ENCODE measurements at regions not wholly inside any gene's neighbourhood (a gene's known extent, or its start where the extent isn't known, plus 50 kb on each side); places are given as distances from the start of the nearest gene placed in this dataset.

DNA sequence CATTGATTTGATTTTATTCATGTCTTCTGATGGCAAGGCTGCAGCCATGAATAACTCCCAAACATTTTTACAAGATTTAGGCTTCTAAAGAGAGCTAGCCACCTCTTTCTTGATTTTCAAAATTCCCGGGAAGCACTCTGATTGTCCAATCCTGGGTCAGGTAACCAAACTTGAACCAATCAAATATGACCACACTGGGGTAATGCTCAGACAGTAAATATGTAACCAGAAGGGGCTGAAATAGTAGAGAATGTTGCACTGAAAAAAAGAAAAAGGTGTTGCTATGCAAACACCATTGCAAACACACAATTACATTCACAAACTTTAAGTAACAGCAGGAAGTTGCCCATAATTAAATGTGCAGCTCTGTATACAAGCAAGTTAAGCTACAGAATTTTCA lies 112.9 kb upstream of the IQCM start:
- no peak for DNase-seq (ENCODE audit: low read depth)

DNA sequence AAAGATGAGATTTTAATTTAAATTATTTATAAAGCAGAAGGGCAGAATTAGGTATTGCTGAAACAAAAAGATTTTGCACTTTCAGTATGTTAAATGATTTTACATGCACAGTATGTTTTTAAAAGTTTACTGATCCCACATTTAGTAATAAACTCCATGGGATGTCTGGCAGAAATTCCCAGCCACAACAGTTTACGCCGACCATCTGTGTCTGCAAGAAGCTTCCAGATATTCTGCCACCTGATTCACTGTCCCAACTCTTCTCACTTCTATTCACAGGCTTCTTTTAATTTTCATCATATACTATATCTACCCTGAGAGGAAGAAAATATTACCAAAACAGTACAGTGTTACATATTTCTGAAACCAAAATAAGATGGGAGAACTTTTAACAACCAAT lies 115.8 kb upstream of the IQCM start:
- DNase-seq (ENCODE audit: low read depth): no peak

DNA sequence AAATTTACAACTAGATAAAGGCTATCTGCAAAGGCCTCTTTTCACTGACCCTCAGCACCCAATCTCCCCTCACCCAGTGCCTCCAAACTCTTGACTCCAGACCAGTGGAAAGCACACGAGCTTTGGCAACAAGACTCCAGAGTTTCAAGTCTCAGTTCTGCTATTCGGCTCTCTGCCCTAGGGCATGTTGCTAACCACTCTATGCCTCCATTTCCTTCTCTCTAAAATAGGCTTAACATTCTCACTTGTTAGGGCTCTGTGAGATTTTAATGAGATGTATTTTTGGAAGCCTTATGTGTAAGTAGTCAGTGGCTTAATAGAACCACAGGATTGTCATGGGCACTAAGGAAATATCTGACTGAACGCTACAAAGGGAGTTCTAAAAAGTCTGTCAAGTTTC lies 116.5 kb upstream of the IQCM start:
- no peak for DNase-seq (ENCODE audit: low read depth)

DNA sequence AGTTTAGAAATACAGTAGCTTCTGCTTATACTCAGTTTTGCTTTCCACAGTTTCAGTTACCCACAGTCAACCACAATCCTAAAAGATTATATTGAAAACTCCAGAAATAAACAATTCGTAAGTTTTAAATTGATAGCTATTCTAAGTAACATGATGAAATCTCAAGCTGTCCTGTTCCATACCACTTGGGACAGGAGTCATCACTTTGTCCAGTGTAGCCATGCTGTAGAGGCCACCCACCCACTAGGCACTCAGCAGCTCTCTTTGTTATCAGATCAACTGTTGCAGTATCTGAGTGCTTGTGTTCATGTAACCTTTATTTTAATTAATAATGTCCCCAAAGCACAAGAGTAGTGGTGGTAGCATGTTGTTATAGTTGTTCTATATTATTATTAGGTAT lies 117.5 kb upstream of the IQCM start:
- no peak for DNase-seq (ENCODE audit: low read depth)

DNA sequence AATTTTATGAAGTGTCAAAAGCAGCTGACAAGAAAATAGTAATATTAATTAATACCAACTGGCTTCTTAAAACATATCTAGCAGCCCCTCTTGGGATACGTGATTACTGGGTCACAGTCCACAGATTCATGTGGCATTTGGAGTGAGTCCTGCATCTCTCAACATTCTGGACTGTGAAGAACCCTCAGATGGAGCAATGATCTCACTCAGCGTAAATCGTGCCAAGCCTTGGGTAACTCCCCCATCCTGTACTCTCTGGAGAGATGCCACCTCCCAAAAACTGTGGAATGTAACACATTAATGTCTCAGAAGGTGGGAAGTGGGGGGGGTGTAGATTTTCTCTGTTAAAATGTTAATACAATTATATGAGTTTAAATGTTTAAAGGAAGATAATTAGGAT lies 118.2 kb upstream of the IQCM start:
- no peak for DNase-seq (ENCODE audit: low read depth)

DNA sequence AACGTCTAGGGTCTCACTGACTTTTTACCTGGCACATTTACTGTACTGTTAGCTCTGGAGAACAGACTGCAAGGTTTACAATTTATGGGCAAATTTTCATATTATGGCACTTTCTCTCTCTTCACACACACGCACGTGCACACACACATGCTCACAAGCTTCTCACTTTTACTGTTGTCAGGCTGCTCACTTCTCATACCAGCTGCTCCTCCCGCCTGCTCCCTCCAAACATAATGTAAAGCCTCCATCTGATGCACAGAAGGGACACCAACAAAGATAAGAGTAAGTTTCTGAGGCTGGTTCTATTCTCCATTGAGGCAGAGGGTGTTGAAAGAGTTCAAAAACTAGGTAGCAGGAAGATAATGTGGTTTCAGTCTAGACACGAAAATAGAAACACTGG lies 128.9 kb upstream of the DCLK2 start:
- DNase-seq (ENCODE audit: low read depth): no peak

DNA sequence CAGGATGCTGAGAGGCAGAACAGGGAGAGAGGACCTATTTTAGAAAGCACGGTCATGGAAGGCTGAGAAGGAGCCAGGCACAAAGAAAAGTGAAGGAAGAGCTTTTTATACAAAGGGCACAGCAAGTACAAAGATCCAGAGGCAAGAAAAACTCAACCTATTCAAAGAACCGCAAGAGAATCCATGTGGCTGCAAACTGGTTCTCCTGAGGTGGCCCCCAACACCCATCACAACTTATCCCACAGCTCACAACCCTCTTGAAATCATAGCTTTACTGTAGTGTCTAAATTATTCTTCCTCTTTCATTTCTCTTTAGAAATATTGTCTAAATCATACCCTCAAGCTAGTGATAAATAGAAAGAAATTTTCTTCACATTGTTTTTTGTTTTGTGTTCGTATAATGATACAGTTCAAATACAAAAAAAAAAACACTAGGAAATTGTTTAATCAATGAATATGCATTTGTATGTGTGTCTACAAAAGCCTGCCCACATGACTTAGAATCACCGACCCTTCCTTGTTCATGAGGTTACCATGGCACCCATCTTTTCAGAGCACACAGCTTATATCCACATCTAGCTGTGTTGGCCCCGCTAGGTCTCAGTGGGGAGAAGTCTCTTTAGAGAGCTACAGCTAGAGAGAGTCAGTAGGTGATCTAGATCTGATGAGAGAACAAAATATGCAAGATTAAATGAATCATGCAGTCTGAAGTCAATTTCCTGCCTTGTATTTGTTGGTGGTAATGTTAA lies 126.9 kb upstream of the DCLK2 start:
- no peak for DNase-seq (ENCODE audit: low read depth)

DNA sequence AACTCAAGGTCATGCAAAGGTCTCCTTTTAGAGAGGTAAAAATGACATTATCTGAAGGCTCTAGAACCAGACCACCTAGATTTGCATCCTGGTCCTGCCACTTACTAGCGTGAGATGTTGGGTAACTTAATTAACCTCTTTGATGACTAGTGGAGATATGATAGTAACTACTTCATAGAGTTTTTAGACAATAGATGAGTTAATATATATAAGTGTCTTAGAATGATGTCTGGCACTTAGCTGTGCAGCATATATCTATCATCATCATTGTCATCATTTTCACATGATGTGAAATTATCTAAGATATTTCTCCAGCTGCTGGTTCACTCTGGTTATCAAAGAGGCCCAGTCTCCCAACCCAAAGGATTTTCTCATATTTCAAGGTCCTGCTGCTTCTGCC lies 126.1 kb upstream of the DCLK2 start:
- no peak for DNase-seq (ENCODE audit: low read depth)

DNA sequence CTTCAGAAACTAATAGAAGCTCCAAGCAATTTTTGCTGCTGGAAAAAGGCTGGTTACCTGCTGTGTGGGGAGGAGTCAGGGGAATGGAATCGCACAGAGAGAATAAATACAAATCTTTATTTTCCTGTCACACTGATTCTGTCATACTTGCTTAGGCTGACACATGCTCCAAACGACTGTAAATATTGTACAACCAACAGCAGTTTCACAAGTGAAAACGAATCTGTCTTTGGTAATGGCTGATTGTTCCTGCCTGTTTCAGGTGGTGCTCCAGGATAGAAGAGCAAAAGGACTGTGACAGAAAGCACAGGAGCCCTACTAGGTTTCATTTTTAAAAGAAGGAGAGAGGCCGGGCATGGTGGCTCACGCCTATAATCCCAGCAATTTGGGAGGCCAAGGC lies 125.5 kb upstream of the DCLK2 start:
- no peak for DNase-seq (ENCODE audit: low read depth)

DNA sequence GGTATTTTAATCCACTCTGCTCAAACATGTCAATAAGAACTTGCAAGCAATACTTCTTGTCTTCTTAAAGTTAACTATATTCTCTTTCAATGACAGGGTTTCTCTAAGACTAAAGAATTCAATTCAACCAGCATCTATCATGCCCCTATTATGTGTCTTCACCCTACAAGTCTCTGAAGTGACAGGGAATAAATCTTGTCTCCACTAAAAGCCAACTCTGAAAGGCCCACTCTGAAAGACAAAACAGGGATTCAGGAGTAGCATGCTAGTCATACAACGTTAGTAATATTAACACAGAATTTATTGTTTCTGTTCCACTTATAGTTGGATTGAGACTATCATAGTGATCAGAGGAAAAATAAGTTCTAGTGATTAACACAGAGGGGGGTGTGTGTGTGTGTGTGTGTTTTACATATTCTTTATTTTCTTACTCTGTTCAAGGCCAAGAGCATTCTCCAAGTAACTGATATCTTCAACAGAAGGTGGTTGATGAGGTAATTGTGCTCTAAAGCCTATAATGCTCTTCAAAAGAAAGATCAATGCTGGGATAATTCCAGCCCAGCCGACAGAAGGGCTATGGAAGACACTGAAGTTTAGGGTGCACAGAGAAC lies 122.4 kb upstream of the DCLK2 start:
- DNase-seq (ENCODE audit: low read depth): no peak

DNA sequence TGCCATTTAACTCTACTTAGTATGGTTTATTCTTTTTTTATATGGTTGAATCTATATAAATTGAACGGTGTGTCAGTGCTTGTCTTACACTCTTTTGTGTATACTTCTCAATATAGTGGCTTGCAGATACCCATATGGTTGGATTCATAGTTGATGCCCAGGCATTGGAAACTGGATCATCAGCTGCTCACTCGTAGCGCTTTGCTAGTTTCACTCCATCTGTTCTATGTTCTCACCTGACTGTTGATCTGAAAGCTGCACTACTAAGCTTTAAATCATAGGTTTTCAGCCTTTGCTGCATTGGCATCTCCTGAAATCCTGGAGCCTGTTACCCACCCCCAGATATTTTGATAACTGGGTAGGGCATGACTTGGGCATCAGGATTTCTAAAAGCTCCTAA lies 121.6 kb upstream of the DCLK2 start:
- DNase-seq (ENCODE audit: low read depth): no peak

DNA sequence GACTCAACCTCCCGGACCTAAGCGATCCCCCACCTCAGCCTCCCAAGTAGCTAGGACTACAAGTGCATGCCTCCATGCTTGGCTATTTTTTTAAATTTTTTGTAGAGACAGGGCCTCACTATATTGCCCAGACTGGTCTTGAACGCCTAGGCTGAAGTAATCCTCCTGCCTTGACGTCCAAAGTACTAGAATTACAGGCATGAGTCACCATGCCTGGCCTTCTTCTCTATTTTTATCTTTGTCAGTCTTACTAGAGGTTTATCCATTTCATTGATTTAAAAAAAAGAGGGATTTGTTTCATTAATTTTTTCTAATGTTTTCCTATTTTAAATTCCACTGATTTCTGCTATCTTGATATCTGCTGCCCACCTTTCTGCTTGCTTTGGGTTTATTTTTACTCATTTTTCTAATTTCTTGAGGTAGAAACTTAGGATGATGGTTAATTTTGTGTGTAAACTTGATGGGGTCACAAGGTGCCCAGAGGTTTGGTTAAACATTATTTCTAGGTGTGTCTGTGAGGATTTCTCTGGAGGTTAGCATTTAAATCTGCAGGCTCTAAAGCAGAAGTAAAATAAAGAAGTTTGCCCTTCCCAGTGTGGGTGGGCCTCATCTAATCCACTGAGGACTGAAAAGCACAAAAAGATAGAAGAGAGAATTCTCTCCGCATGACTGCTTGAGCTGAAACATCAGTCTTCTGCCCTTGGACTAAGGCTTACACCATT lies 116.2 kb upstream of the DCLK2 start:
- peak; percentile 67 for DNase-seq (ENCODE audit: low read depth)

DNA sequence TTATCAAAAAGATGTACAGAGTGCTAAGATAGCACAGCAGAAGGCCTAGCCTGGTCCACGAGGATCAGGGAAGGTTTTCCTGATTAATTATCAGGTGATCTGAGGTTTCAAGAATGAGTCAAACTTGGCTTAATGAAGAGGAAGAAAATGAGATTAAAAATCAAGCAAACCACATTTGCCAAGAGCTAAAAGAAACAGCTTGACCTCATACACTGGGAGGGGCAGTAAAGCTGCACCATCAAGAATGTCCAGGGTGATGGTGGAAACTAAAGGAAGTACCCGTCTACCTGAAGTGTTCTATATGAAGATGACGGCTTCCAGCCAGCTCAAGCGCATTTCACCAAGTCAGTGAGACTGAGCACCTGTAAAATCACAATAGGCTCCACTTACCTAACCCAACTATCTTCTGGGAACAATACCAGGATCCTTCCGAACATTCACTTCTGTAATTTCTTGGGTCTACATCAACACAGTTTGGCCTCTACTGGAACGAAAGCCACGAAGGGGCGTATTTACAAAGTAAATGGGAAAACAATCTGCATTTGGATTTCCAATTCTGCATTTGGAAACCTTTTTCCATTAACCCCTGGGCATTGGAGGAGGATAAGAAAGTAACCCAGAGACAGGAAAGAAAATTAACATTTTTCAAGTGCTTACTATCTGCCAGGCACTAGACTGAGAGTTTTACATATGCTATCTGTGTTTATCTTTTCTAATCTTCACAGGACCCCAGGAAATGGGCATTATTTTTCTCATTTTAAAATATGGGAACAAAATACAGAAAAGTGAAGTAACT lies 114.0 kb upstream of the DCLK2 start:
- DNase-seq (ENCODE audit: low read depth): peak; percentile 12

DNA sequence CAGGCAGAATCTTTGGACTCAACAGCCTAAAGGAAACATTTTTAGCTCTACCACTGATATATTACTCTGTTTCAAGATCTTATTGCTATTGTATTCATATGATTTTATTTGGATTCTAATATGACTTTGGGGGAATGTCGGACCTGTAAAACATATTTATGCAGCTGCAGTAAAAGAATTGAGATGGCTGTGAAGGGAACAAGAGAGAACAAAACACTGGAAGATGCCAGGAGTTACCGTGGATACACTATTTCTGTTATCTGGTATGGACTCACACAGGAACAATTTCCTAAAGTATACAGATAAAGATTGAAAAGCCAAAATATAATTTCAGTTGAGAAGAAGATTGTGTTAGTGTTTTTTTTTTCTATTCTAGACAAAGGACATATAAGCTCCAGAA lies 113.0 kb upstream of the DCLK2 start:
- no peak for DNase-seq (ENCODE audit: low read depth)

DNA sequence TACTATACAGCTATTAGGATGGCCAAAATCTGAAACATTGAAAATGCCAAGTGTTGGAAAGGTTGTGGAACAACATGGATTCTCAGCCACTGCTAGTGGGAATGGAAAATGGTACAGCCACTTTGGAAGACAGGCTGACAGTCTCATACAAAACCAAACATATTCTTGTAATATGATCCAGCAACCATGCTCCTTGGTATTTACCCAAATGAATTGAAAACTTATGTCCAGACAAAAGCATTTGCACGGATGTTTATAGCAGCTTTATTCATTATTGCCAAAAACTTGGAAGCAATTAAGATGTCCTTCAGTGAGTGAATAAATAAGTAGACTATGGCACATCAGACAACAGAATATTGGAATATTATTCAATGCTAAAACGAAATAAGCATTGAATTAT lies 105.8 kb upstream of the DCLK2 start:
- DNase-seq (ENCODE audit: low read depth): no peak

DNA sequence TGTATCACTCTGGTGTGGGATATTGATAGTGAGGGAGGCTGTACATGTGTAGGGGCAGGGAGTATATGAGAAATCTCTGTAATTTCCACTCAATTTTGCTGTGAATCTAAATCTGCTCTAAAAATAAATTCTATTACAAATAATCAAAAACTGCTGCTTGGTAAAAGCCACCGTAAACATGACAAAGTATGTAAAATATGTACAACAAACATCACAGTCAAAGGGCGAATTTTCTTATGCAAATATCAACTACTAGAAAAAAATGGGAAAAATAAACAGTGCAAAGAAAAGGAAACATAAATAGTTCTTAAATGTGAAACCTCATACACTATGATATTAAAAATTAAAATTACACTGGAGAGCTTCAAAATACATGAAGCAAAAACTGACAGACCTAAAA lies 105.1 kb upstream of the DCLK2 start:
- no peak for DNase-seq (ENCODE audit: low read depth)

DNA sequence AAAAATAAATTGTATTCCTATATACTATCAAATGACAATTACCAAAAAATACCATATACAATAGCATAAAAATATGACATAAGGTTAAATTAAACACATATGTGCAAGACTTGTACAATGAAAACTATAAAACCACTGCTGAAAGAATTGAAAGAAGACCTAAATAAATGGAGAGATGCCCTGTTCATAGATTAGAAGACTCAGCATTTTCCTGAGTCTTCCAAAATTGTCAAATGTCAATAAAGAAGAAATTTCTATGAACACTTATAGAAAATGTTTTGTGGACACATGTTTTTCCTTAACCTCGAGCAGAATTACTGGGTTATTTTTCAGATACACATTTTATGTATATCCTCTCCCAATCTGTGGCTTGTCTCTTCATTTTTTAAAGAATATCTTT lies 103.1 kb upstream of the DCLK2 start:
- no peak for DNase-seq (ENCODE audit: low read depth)

DNA sequence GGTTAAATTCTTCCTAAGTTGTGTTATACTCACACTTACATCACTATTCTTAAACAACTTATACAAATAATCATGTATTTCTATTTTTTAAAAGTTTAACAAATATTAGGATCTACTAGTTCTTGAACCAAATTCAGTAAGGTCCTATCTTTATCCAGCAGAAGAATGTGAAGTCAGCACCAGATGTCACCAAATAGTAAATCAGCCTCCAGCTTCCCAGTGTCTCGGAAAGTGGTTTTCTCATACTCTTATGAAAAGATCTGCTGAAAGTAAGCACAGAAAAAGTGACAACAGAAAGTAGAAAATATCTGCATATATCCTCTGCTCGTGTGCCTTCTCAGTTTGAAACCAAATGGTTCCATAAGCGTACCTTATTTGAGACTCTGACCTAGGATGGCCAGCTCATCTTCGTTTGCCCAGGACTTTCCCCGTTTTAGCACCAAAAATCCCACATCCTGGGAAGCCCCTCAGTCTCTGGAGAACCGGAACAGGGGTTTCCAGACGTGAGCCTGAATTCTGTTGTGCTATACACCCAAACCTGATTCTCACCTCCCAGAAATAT lies 98.0 kb upstream of the DCLK2 start:
- DNase-seq (ENCODE audit: low read depth): no peak

DNA sequence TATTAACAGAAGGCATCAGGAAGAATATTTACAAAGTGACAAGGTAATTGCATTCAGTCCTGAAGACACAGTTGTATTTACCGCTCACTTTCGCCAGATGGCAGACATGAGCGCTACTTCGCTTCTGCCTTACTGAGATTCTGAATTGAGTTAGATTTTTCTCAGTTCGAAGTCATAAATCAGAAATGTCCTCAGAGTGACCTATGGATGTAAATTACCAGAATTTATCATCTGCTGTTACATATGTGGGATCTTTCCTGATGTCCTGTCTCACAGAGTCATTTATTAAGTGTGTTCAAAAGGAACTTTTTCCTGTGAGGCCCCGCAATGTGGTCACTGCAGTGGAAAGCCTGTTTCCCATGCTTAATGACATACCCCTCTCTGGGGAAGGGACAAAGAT lies 97.3 kb upstream of the DCLK2 start:
- DNase-seq (ENCODE audit: low read depth): peak; percentile 51

DNA sequence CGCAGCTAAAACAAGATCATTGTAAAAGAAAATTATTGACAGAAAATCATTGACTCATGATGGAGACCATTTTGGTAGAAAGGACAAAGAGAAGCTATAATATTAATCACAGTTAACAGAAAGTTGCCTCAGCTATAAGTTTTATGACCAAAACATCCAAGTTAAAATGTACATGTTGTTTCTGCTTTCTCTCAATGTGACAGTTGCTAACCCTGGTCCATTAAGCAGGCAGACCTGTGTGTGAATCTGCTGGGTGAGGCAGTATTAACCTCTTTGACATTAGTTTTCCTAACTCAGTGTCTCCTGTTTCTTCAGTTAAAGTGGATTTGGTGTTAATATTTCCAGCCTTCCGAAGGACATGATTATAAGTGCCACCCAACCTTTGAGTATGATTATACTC lies 94.8 kb upstream of the DCLK2 start:
- peak; percentile 30 for DNase-seq (ENCODE audit: low read depth)

DNA sequence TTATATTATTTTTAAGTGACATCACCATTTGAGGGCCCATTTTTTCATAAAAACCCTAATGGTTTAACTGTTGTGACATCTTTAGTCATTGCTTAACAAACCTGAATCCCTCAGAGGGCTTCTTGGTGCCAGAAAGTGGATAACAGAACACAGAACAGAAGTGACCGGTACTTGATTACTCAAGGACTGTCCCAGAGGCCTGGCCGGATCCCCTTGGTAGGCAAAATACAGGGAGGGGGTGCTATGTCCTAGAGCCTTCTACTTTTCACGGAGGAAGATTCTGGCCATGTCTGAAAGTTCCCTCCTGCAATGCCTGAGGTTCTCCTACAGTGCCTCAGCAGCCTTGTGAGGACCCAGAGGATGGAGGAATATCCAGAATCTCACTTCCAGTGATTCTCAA lies 94.3 kb upstream of the DCLK2 start:
- DNase-seq (ENCODE audit: low read depth): peak; percentile 16

DNA sequence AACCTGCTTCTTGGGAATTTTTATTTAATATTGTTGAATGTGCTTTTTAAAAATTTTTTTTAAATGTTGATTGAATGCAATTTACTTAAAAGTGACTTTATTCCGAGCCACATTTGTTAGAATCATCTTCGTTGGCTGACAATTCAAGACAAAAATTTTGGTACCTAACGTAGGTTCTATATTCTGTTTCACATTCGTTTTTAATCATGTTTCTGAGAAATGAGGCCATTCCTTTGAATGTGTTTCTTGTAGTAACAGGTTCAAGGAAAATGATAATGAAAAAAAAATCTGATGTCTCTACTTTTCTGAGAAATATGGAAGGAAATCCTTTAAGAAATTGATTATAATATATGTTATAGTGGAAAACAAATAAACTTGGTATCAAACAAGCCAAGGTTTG lies 92.3 kb upstream of the DCLK2 start:
- DNase-seq (ENCODE audit: low read depth): no peak

All from amniotic epithelial cell (primary cell).